CD14-positive monocyte (primary cell): ENCODE measurements at regions not wholly inside any gene's neighbourhood (a gene's known extent, or its start where the extent isn't known, plus 50 kb on each side); places are given as distances from the start of the nearest gene placed in this dataset.

ENCODE experiments used
- DNase-seq, 3 donors: peaks; one replicate each; pipeline ENCODE4 v3.0.0-alpha.2; 2011 to 2022
- H2AFZ ChIP-seq: 2 replicates; pipeline ENCODE4 v1.6.0; 2012; ENCODE audit warnings: mild to moderate bottlenecking, low read depth, low read length, inconsistent platforms; ENCODE audit not compliant: insufficient read depth, poor library complexity, severe bottlenecking
- H3K27ac ChIP-seq, 2 donors: 1 replicate in 1 of 2; 2 replicates in 1 of 2; pipeline ENCODE4 v1.5.1; 2012 to 2013; ENCODE audit warnings: low read length in 2 of 2, control low read depth in 1 of 2, inconsistent platforms in 1 of 2, low read depth in 1 of 2, mild to moderate bottlenecking in 1 of 2
- H3K27me3 ChIP-seq, 2 donors: one replicate each; pipeline versions ENCODE4 v1.6.0 to v1.6.1; 2011 to 2013; ENCODE audit warnings: low read length in 2 of 2; ENCODE audit not compliant: control insufficient read depth in 2 of 2, insufficient read depth in 2 of 2
- H3K36me3 ChIP-seq, 2 donors: replicated peaks in 1 of 2; 1 replicate in 1 of 2; 2 replicates in 1 of 2; pipeline versions ENCODE4 v1.5.1 to v1.6.1; 2012 to 2013; ENCODE audit warnings: low read length in 2 of 2, control low read depth in 1 of 2, inconsistent platforms in 1 of 2, mild to moderate bottlenecking in 1 of 2; ENCODE audit not compliant: insufficient read depth in 2 of 2, control insufficient read depth in 1 of 2
- H3K4me1 ChIP-seq, 2 donors: 1 replicate in 1 of 2; 2 replicates in 1 of 2; pipeline versions ENCODE4 v1.5.1 to v1.6.1; 2012 to 2013; ENCODE audit warnings: low read length in 2 of 2, control low read depth in 1 of 2, inconsistent platforms in 1 of 2, mild to moderate bottlenecking in 1 of 2, moderate library complexity in 1 of 2; ENCODE audit not compliant: insufficient read depth in 2 of 2, control insufficient read depth in 1 of 2
- H3K4me2 ChIP-seq: replicated peaks from 2 replicates; pipeline ENCODE3; 2012; ENCODE audit warnings: low read length, moderate library complexity, mild to moderate bottlenecking; ENCODE audit not compliant: poor library complexity, severe bottlenecking; ENCODE audit errors: extremely low read depth
- H3K4me3 ChIP-seq, 3 experiments: fragments of 200-600 bp in 1 of 3; sonication (generic) in 1 of 3; replicated peaks in 1 of 3; 1 replicate in 2 of 3; 2 replicates in 1 of 3; pipeline ENCODE4 v1.5.1; 2011 to 2013; ENCODE audit warnings: low read length in 3 of 3, mild to moderate bottlenecking in 3 of 3, control low read depth in 2 of 3, low read depth in 2 of 3, inconsistent platforms in 1 of 3, moderate library complexity in 1 of 3
- H3K79me2 ChIP-seq: 2 replicates; pipeline ENCODE4 v1.6.0; 2012; ENCODE audit warnings: mild to moderate bottlenecking, control low read depth, inconsistent platforms, low read length, moderate library complexity; ENCODE audit not compliant: insufficient read depth
- H3K9ac ChIP-seq: 2 replicates; pipeline ENCODE4 v1.6.0; 2017; ENCODE audit warnings: low read length, mild to moderate bottlenecking; ENCODE audit not compliant: insufficient read depth, poor library complexity, severe bottlenecking
- H3K9me3 ChIP-seq, 2 donors: replicated peaks in 1 of 2; 1 replicate in 1 of 2; 2 replicates in 1 of 2; pipeline versions ENCODE4 v1.5.1 to v1.6.1; 2012 to 2013; ENCODE audit warnings: low read length in 2 of 2, control low read depth in 1 of 2; ENCODE audit not compliant: control insufficient read depth in 1 of 2, insufficient read depth in 1 of 2
- H4K20me1 ChIP-seq: 2 replicates; pipeline ENCODE4 v1.6.0; 2012; ENCODE audit warnings: mild to moderate bottlenecking, low read length, control low read depth, moderate library complexity; ENCODE audit not compliant: insufficient read depth
- H3K27ac Mint-ChIP-seq, 7 donors: one replicate each; pipeline ENCODE4 v1.8.0; 2020; ENCODE audit warnings: mild to moderate bottlenecking in 7 of 7, mixed read lengths in 7 of 7, moderate library complexity in 6 of 7, inconsistent platforms in 2 of 7
- H3K27me3 Mint-ChIP-seq, 3 donors: one replicate each; pipeline ENCODE4 v1.8.0; 2021 to 2022; ENCODE audit warnings: low read depth in 3 of 3, mild to moderate bottlenecking in 3 of 3, mixed read lengths in 3 of 3, moderate library complexity in 3 of 3, inconsistent platforms in 1 of 3
- H3K36me3 Mint-ChIP-seq, 2 donors: one replicate each; pipeline ENCODE4 v1.8.0; 2020; ENCODE audit warnings: mixed read lengths in 2 of 2, inconsistent platforms in 1 of 2, mild to moderate bottlenecking in 1 of 2
- H3K4me1 Mint-ChIP-seq: one replicate; pipeline ENCODE4 v1.8.0; 2020; ENCODE audit warnings: mild to moderate bottlenecking, mixed read lengths
- H3K4me3 Mint-ChIP-seq, 2 donors: one replicate each; pipeline ENCODE4 v1.8.0; 2020; ENCODE audit warnings: mild to moderate bottlenecking in 2 of 2, mixed read lengths in 2 of 2, moderate library complexity in 1 of 2
- H3K9me3 Mint-ChIP-seq, 7 donors: one replicate each; pipeline ENCODE4 v1.8.0; 2020 to 2022; ENCODE audit warnings: mixed read lengths in 7 of 7, mild to moderate bottlenecking in 6 of 7, moderate library complexity in 6 of 7, inconsistent platforms in 2 of 7
- WGBS: methylation state at CpG from one replicate; pipeline ENCODE4 v1.1.5; 2013; ENCODE audit warnings: missing lambda C conversion rate; ENCODE audit not compliant: insufficient coverage; 5-methylcytosine and 5-hydroxymethylcytosine counted together
- intact Hi-C, 2 donors: fragments of 100-400 bp; cut with micrococcal nuclease; formaldehyde crosslinking; loops; one replicate each; pipeline versions ENCODE4 v1.15.0 to v1.15.1; 2023
- TF ChIP-seq, protein P1 (sequence below): fragments of 200-600 bp; IDR thresholded peaks from one replicate; pipeline ENCODE4 v1.8.0; 2022; ENCODE audit warnings: antibody characterized with exemption, mild to moderate bottlenecking

DNA sequence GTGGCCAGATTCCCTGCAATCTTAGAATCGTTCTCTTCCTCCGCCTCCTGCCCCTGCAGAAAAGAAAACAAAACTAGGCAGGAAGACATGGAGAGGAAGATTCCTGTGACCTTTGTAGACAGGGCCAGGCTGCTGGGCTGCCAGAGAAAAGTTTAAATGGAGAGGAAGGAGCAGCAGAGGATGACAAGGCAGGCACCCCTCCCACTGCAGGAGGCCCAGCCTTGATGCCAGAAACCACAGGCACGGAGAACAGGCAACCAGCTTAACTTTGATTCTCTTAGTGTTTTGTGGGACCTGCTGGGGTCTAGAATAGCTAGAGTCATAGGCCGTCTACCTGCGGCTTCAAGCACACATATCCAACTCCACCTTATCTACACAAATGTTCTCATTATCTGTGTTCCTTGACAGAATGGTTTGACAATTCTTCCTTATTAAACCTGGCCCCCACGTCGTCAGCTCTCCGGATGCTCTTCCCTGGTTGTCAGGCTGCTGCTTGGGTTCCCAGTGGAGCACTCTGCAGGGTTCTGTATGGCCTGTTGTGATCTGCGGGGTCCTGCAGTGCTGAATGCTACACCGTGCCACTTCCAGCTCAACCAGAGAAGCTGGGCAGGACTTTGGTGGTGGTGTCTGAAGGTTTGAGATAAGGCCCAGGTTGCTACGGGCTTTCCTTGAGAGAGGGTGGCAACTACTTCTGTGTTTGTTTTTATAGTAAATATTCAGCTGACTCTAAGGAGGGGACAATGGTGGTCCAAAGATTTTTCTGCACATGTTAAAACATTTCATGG lies 609.5 kb downstream of the AACS start:
- no peaks in the 10 kb centered on the region for H3K36me3 ChIP-seq
- no peaks in the 10 kb centered on the region for H3K4me1 ChIP-seq
- H3K9ac ChIP-seq = no peak overlapping the region
- Mint-ChIP-seq H3K27me3 (no peaks in the 10 kb centered on the region), H3K27ac (no peak overlapping the region), H3K36me3 (no peaks in the 10 kb centered on the region), H3K4me3 (no peak overlapping the region), H3K4me1 (no peaks in the 10 kb centered on the region), H3K9me3 (peaks cover 0 to 2% (median 0%) of the 10 kb centered on the region in 7 donors)
- no peaks in the 10 kb centered on the region for H3K27me3 ChIP-seq
- H3K79me2 ChIP-seq = no peaks in the 10 kb centered on the region
- H3K4me2 ChIP-seq = no peak overlapping the region
- DNase-seq = no peak
- H3K4me3 ChIP-seq = no peak overlapping the region
- no peaks in the 10 kb centered on the region for H4K20me1 ChIP-seq
- TF ChIP-seq, protein P1, sequence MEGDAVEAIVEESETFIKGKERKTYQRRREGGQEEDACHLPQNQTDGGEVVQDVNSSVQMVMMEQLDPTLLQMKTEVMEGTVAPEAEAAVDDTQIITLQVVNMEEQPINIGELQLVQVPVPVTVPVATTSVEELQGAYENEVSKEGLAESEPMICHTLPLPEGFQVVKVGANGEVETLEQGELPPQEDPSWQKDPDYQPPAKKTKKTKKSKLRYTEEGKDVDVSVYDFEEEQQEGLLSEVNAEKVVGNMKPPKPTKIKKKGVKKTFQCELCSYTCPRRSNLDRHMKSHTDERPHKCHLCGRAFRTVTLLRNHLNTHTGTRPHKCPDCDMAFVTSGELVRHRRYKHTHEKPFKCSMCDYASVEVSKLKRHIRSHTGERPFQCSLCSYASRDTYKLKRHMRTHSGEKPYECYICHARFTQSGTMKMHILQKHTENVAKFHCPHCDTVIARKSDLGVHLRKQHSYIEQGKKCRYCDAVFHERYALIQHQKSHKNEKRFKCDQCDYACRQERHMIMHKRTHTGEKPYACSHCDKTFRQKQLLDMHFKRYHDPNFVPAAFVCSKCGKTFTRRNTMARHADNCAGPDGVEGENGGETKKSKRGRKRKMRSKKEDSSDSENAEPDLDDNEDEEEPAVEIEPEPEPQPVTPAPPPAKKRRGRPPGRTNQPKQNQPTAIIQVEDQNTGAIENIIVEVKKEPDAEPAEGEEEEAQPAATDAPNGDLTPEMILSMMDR = no peak
- no peak overlapping the region for H3K27ac ChIP-seq
- intact Hi-C loops = no loop called here
- WGBS = 63% methylated on average over 11 of the region's 11 CpGs
- H3K9me3 ChIP-seq = peaks cover 0 to 2% of the 10 kb centered on the region in 2 donors
- no peak overlapping the region for H2AFZ ChIP-seq

DNA sequence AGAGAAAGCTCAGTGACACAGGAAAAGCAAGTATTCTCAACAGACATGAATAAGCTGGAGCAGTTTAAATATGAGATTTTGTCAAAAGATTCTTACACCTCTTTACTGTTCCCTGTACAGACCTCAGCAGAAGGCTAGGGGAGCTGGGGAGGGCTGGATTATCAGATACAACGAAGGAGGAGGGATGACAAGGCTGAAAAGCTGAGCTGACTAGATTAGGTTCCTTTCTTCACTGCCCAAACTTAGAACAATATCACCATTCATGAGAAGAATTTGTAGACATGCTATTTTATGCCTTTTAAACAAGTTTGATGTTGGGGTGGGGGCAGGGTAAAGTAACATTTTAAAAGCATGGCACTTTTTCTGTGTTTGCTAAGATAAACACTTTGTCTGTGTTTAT lies 611.1 kb downstream of the AACS start:
- Mint-ChIP-seq H3K4me3 (no peak overlapping the region), H3K27ac (no peak overlapping the region), H3K36me3 (no peaks in the 10 kb centered on the region), H3K9me3 (peaks cover 0 to 2% (median 0%) of the 10 kb centered on the region in 7 donors), H3K4me1 (no peaks in the 10 kb centered on the region), H3K27me3 (no peaks in the 10 kb centered on the region)
- intact Hi-C loops = no loop called here
- no peaks in the 10 kb centered on the region for H3K27me3 ChIP-seq
- H3K9ac ChIP-seq = no peak overlapping the region
- TF ChIP-seq, protein P1 = no peak
- DNase-seq = no peak
- H3K36me3 ChIP-seq = no peaks in the 10 kb centered on the region
- H3K27ac ChIP-seq = no peak overlapping the region
- H3K4me3 ChIP-seq = no peak overlapping the region
- WGBS = no CpG with 5 or more reads among the region's 1 CpG
- H4K20me1 ChIP-seq = no peaks in the 10 kb centered on the region
- H3K4me2 ChIP-seq = no peak overlapping the region
- no peaks in the 10 kb centered on the region for H3K4me1 ChIP-seq
- H3K79me2 ChIP-seq = no peaks in the 10 kb centered on the region
- H3K9me3 ChIP-seq = peaks cover 0 to 2% of the 10 kb centered on the region in 2 donors
- no peak overlapping the region for H2AFZ ChIP-seq
